WERI-Rb-1 (cell line): ENCODE measurements at regions not wholly inside any gene's neighbourhood (a gene's known extent, or its start where the extent isn't known, plus 50 kb on each side); places are given as distances from the start of the nearest gene placed in this dataset.

ENCODE experiments used
- DNase-seq: peaks from one replicate; pipeline ENCODE4 v3.0.0-alpha.2; 2020
- H3K27ac ChIP-seq: fragments of 250-450 bp; sonication (Bioruptor Pico); 2 replicates; pipeline ENCODE4 v1.5.1; 2020; ENCODE audit warnings: mild to moderate bottlenecking, moderate library complexity
- H3K27me3 ChIP-seq: fragments of 250-450 bp; sonication (Bioruptor Pico); 2 replicates; pipeline ENCODE4 v1.5.1; 2021; ENCODE audit warnings: mild to moderate bottlenecking, low read depth, moderate library complexity; ENCODE audit not compliant: insufficient read depth, severe bottlenecking
- H3K36me3 ChIP-seq: fragments of 250-450 bp; sonication (Bioruptor Pico); 2 replicates; pipeline ENCODE4 v1.5.1; 2020; ENCODE audit warnings: mild to moderate bottlenecking, moderate library complexity
- H3K4me3 ChIP-seq: 2 replicates; pipeline ENCODE4 v1.5.1; 2011; ENCODE audit warnings: low read depth, mild to moderate bottlenecking, control low read depth, low read length
- H3K9me3 ChIP-seq: fragments of 250-450 bp; sonication (Bioruptor Pico); 2 replicates; pipeline ENCODE4 v1.5.1; 2021; ENCODE audit warnings: mild to moderate bottlenecking, moderate library complexity; ENCODE audit not compliant: severe bottlenecking
- CTCF ChIP-seq: IDR thresholded peaks from 2 replicates; pipeline ENCODE4 v1.5.1; 2011; ENCODE audit warnings: low read depth, mild to moderate bottlenecking, control low read depth, inconsistent platforms, low read length

GRCh38 chr5:135157421-135158313 is 123.6 kb upstream of the PITX1 start:
- no peak for TF ChIP-seq CTCF
- Histone ChIP-seq H3K27ac (no peak overlapping the region), H3K27me3 (no peaks in the 10 kb centered on the region), H3K9me3 (peaks cover 8% of the 10 kb centered on the region), H3K4me3 (no peak overlapping the region), H3K36me3 (no peaks in the 10 kb centered on the region)
- DNase-seq = no peak

- Histone ChIP-seq H3K27ac (no peak overlapping the region), H3K4me3 (no peak overlapping the region), H3K27me3 (no peaks in the 10 kb centered on the region), H3K9me3 (peaks cover 8% of the 10 kb centered on the region), H3K36me3 (no peaks in the 10 kb centered on the region)
- no peak for DNase-seq
- no peak for TF ChIP-seq CTCF
Measured at GRCh38 chr5:135156715-135157404, 122.8 kb upstream of the PITX1 start.

DNA sequence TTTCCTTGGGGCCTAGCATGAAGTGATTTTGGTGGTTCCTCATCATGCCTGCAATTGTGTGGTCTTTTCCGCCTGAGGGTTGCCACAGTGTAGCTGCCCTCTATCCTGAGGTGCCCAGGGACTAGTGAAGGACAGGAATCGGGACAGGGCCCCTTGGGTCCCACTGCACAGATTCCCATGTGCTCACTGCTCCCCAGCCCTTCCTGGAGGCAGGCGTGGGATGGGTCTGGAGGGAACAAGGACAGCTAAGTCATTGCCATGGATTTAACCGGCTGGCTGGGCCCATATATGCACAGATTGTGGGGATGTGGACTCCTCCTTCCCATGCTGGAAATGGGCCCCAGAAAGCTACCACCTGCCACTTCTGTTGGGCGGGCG is 122.3 kb upstream of the PITX1 start:
- H3K4me3 ChIP-seq = no peak overlapping the region
- H3K36me3 ChIP-seq = no peaks in the 10 kb centered on the region
- no peak for TF ChIP-seq CTCF
- DNase-seq = no peak
- no peaks in the 10 kb centered on the region for H3K27me3 ChIP-seq
- H3K9me3 ChIP-seq = peaks cover 8% of the 10 kb centered on the region
- no peak overlapping the region for H3K27ac ChIP-seq

GRCh38 chr5:135155616-135156214 is 121.7 kb upstream of the PITX1 start:
- Histone ChIP-seq H3K27me3 (no peaks in the 10 kb centered on the region), H3K9me3 (peaks cover 8% of the 10 kb centered on the region), H3K4me3 (no peak overlapping the region), H3K36me3 (no peaks in the 10 kb centered on the region), H3K27ac (no peak overlapping the region)
- no peak for DNase-seq
- TF ChIP-seq CTCF = no peak

DNA sequence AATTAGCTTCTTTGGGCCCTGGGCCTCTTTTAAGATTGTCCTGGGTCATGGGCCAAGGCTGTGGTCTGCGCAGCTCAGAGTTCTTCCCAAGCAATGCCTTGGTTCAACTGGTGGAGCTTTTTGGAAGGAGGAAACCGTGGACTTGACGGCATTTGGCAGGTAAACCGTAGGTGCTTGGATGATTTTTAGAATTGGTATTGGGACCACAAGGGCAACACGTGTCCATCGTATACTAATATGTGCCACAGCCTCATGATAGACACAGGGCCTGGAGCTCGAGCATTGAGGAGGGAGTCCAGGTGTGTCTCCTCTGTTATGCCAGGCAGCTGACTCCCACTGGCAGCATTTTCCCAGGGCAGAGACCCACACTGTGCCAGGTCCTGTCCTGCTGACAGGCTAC is 120.9 kb upstream of the PITX1 start:
- no peak for DNase-seq
- no peak for TF ChIP-seq CTCF
- no peak overlapping the region for H3K4me3 ChIP-seq
- no peak overlapping the region for H3K27ac ChIP-seq
- H3K36me3 ChIP-seq = no peaks in the 10 kb centered on the region
- H3K9me3 ChIP-seq = peaks cover 8% of the 10 kb centered on the region
- H3K27me3 ChIP-seq = no peaks in the 10 kb centered on the region
